Hepatic stellate cell (primary cell): ENCODE measurements at regions not wholly inside any gene's neighbourhood (a gene's known extent, or its start where the extent isn't known, plus 50 kb on each side); places are given as distances from the start of the nearest gene placed in this dataset.

Experiments
- DNase-seq: peaks from one replicate; pipeline ENCODE4 v3.0.0; 2011; ENCODE audit warnings: low spot score

DNA sequence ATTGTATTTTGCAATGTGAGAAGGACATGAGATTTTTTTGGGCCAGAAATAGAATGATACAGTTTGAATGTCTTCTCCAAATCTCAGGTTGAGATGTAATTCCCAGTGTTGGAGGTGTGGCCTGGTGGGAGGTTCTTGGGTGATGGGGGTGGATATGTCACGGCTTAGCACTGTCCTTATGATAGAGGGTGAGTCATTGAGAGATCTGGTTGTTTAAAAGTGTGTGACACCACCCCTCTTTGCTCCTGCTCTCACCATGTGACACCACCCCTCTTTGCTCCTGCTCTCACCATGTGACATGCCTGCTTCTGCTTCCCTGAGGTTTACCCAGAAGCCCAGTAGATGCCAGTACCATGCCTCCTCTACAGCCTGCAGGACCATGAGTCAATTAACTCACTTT is 1226.9 kb downstream of the PCDH7 start:
- no peak for DNase-seq

DNA sequence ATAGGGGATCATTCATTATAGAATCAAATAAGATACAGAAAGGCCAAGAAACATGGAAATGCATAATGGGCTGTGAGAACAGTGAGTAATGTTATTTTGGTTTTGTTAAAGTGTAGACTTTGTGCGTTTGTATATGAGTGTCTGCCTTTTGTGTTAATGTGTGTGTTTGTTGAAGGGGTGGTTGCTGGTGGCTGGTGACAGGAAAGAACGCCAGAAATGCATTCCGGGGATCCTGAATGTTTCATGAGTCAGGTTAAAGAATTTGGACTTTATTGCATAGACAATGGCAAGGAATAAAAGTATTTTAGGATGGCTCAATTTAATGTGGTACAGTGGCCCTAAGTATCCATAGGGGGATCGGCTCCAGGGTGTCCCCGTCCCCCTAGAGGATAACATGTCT is 1228.9 kb downstream of the PCDH7 start:
- DNase-seq: no peak

DNA sequence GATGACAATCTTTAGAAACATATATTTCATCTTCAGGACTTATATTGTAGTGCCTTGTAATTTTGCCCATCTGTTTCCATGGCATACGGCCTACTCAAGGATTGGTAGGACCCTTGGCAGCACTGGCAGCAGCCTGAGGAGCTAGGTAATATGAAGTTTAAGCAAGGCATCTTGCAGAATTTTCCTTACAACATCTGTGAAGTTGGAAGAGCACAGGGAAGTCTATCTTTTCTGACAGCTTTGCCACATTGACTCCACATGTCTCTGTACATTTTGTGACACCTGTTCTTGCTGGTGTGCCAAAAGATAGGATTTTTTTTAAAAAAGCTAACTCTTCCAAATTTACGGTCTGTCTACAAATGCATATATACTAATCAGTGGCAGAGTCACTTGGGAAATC is 1235.2 kb downstream of the PCDH7 start:
- DNase-seq: no peak

DNA sequence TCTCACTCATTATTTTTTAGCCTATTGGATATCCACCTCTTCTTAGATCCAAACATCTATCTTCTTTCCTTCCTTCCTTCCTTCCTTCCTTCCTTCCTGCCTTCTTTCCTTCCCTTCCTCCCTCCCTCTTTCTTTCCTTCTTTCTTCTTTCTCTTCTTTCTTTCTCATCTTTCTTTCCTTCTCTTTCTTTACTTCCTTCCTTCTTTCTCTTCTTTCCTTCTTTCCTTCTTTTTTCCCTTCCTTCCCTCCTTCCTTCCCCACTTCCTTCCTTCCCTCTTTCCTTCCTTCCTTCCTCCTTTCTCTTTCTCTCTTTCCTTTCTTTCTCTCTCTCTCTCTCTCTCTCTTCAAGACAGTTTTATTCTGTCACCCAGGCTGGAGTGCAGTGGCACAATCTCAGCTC is 1239.8 kb downstream of the PCDH7 start:
- no peak for DNase-seq

- DNase-seq: no peak
Measured at GRCh38 chr4:31964685-31965084, 1244.5 kb downstream of the PCDH7 start.

DNA sequence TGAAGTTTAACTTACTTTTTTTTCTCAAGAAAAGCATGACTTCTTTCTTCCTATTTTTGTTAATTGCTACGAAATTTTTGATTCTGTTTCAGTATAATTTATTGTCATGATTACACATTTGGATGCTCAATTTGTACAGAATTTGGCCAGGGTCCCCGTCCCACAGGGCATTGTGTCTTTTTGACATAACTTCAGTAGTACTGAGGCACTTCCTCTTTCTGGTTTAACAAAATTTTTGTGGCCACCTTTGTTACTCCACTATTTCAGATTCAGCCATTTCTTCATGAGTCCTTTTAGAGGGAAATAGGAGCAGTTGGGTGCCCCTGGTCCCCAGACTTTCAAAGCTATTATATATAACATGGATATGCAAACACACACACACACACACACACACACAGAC is 1248.7 kb downstream of the PCDH7 start:
- DNase-seq: no peak

- DNase-seq: no peak
Measured at GRCh38 chr4:31974490-31975002, 1254.4 kb downstream of the PCDH7 start.

DNA sequence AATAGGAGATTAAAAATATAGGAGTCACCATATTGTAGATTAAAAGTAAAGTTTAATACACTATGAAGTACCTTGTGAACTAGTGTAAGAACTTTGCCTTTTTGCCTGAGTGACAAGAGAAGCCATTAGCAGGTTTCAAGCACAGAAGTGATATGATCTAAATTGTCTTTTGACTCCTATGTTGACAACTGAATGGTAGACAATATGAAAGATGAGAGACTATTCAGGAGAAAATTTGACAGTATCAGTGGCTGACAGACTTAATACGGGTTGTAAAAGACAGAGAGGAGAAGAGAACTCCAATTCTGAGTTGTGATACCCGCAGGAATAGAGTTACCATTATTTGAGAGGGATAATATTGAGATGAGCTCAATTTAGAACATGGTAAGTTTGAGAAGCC is 1259.8 kb downstream of the PCDH7 start:
- no peak for DNase-seq

DNA sequence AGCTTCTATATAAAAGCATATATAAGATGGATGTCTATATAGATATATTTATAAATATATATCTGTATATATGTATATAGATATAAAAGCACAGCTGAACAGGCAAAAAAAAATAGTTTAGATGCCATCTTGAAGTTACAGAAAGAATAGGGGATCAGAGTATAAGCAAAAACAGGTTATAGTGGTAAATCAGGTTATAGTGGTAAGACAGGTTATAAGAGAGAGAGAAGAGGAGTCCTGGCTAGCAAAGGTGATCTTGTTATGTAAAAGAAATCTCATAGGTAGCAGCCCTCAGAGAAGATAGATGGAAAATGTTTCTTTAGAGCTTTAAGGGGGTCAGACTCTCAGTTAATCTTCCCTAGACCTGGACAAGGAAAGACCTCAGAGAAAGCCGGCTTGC is 1263.1 kb downstream of the PCDH7 start:
- DNase-seq: no peak

DNA sequence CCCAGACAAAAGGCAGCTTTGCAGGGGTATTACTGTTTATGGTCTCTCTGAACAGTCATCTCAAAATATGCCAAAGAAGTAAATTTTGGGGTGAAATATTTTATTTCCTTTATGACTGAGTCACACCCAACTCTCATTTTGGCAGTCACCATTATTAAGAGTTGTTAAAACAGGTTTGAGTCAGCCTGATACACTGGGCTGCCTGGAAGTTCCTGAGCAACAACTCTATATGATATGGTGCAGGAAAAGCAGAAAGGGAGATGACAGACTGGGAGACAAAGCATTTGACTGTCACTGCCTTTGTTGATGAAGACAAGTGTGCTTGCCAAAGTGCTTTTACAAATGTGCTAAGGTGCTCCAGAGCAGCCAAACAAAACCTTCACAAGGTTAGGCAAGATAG is 1263.5 kb downstream of the PCDH7 start:
- DNase-seq: no peak

- no peak for DNase-seq
Measured at GRCh38 chr4:31984872-31985271, 1264.7 kb downstream of the PCDH7 start.

DNA sequence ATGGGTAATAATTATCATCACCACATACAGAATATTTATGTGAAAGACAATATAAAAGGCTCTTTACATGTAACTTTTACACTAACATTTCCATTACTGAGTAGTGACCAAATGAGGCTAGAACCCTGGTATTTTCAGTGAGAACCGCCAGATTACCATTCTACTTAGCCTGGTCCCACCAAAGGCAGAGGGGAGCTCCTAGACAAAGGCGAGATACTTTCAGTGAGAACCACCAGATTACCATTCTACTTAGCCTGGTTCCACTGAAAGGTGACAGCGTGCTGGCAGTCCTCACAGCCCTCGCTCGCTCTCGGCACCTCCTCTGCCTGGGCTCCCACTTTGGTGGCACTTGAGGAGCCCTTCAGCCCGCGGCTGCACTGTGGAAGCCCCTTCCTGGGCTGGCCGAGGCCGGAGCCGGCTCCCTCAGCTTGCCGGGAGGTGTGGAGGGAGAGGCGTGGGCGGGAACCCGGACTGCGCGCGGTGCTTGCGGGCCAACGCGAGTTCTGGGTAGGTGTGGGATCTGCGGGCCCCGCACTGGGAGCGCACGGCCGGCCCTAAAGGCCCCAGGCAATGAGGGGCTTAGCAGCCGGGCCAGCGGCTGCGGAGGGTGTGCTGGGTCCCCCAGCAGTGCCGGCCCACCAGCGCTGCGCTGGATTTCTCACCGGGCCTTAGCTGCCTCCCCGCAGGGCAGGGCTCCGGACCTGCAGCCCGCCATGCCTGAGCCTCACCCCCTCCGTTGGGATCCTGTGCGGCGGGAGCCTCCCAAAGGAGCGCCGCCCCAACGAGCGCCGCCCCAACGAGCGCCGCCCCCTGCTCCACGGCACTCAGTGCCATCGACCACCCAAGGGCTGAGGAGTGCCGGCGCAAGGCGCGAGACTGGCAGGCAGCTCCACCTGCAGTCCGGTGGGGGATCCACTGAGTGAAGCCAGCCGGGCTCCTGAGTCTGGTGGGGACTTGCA is 1276.1 kb downstream of the PCDH7 start:
- DNase-seq: no peak

DNA sequence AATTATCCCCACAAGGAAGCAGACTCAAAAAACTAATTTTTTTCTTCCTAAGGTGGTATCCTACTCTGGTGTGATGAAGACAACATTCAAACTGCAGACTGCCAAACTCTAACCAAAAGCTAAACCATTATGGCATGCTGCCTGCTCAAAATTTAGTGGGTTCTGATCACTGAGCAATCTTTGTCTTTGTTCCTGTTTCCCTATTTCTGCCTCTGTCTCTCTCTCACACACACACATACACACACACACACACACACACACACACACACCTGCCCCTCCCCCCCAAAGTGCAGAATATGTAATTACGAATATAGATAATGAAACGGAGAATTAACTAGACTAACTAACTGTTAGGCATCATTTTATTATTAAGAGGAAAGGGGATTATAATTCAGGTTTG is 1278.6 kb downstream of the PCDH7 start:
- DNase-seq: no peak

GRCh38 chr4:31999848-32000247 is 1279.7 kb downstream of the PCDH7 start:
- DNase-seq: no peak

GRCh38 chr4:32000846-32001488 is 1280.8 kb downstream of the PCDH7 start:
- no peak for DNase-seq

- no peak for DNase-seq
Measured at GRCh38 chr4:32002037-32002747, 1282.0 kb downstream of the PCDH7 start.

GRCh38 chr4:32003548-32003947 is 1283.4 kb downstream of the PCDH7 start:
- DNase-seq: no peak

GRCh38 chr4:32010221-32010620 is 1290.1 kb downstream of the PCDH7 start:
- no peak for DNase-seq

DNA sequence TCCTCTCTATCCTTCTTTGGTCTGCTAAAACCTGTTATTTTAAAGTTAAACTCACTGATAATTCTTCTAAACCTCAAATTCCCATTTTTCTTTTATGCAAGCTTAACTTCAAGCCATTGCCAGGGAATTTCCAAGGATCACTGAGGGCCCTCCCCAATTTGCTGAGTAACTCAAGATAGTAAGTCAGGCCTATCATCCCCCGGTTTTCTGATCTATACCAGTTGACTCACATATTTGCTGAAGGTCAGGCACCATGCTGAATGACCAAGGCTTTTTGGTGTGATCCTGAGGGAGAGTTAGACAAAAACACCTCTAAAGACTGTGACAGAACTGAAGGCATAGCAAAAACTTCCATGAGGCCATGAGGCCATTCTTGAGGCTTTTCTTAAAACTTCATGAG is 1301.9 kb downstream of the PCDH7 start:
- no peak for DNase-seq

DNA sequence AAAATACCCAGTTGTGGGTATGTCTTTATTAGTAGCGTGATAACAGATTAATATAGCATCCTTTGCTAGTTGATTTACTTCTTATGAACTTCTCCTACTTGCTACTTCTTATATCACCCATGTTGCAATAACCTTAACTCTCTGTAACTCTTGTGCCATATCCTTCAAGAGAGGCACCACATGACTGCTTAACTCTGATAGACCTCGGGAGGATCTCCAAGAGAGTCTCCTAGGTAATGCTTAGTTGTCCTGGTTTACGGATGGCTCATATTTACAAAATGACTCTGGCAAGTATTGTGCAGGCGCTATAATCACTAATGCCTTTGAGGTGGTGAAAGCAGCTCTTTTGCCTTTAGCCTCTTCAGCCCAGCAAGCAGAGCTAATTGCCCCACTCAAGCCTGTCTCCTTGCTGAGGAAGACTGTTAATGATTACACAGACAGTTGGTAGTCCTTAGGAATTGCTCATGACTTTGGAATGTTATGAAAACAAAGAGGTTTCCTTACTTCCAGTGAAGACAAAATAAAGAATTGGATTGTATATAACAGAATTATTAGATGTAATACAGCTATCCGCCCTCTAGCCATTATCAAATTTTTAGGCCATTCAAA is 1305.8 kb downstream of the PCDH7 start:
- DNase-seq: no peak

GRCh38 chr4:32030406-32030805 is 1310.2 kb downstream of the PCDH7 start:
- DNase-seq: no peak

DNA sequence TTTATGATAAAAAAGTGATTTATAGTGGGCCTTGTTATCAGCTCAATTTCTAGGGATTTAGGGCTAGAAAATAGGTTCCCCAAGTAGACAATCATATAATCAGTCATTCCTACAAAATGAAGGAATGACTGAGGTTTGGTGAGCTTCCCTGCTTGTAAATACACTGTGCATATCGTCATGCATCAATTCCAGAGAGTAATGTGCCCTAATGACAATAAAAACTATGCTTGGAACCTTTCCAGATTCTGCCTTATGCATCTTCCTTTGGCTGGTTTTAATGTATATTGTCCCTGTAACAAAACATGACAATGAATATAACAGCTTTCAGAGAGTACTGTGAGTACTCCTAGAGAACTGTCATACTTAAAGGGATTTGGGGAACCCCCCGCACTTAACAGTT is 1310.9 kb downstream of the PCDH7 start:
- no peak for DNase-seq
